K562 (cell line): ENCODE measurements at regions not wholly inside any gene's neighbourhood (a gene's known extent, or its start where the extent isn't known, plus 50 kb on each side); places are given as distances from the start of the nearest gene placed in this dataset.

Experiments
- ATAC-seq: fragments of 200-7000 bp; cut with Tn5 transposase; 3 replicates; pipeline ENCODE4 v1.9.1; 2020; ENCODE audit warnings: moderate library complexity
- BruUV-seq: library from RNA; stranded (reverse); fragments of 400-500 nt; replicated peaks from 2 replicates; lab custom pipeline; 2021; lab: Mats Ljungman, UMichigan
- CTCF ChIA-PET: fragments of 300-600 bp; formaldehyde crosslinking; extraction: SDS; loops from one replicate; lab custom pipeline; 2021; ENCODE audit warnings: low intra/inter-chr PET ratio; lab: Yijun Ruan, JAX
- POLR2A ChIA-PET: fragments of 300-600, 350-650 bp; sonication (Branson Sonifier 250); formaldehyde crosslinking; extraction: SDS; loops from one replicate; lab custom pipeline; 2021; ENCODE audit warnings: antibody characterized with exemption, inconsistent platforms; lab: Yijun Ruan, JAX
- DNase-seq, 4 experiments: peaks; one replicate each; pipeline versions ENCODE4 v3.0.0 to v3.0.0-alpha.2; 2011 to 2018; ENCODE audit warnings: low spot score in 3 of 4, mixed read lengths in 3 of 4; ENCODE audit errors: extremely low read depth in 1 of 4
- FAIRE-seq: peaks from 2 replicates; lab custom pipeline; 2011; peaks lifted over from hg19 to GRCh38; lab: Jason Lieb, UNC
- H2AFZ ChIP-seq: 2 replicates; pipeline ENCODE4 v1.6.0; 2011; ENCODE audit warnings: low read depth, low read length, control low read depth, inconsistent platforms
- H3K27ac ChIP-seq: fragments of 200-600 bp; 3 replicates; pipeline ENCODE4 v1.8.0; 2011; ENCODE audit warnings: low read depth, mild to moderate bottlenecking, control low read depth, inconsistent platforms, low read length, moderate library complexity, mixed read lengths; ENCODE audit errors: extremely low read depth
- H3K27me3 ChIP-seq, 2 experiments: fragments of 300-600 bp in 1 of 2; 2 replicates in 1 of 2; 3 replicates in 1 of 2; pipeline versions ENCODE4 v1.6.0 to v1.8.0; 2011; ENCODE audit warnings: inconsistent platforms in 2 of 2, low read length in 2 of 2, mild to moderate bottlenecking in 1 of 2, mixed read lengths in 1 of 2, moderate library complexity in 1 of 2; ENCODE audit not compliant: control insufficient read depth in 2 of 2, insufficient read depth in 2 of 2
- H3K36me3 ChIP-seq: fragments of 300-600 bp; 3 replicates; pipeline ENCODE4 v1.8.0; 2011; ENCODE audit warnings: mild to moderate bottlenecking, low read length, inconsistent platforms; ENCODE audit not compliant: control insufficient read depth, insufficient read depth
- H3K4me1 ChIP-seq, 2 experiments: fragments of 200-600 bp in 1 of 2; replicated peaks in 1 of 2; 2 replicates in 1 of 2; 3 replicates in 1 of 2; pipeline versions ENCODE4 v1.5.1 to v1.8.0; 2011; ENCODE audit warnings: inconsistent platforms in 2 of 2, low read length in 2 of 2, mild to moderate bottlenecking in 1 of 2, mixed read lengths in 1 of 2, moderate library complexity in 1 of 2; ENCODE audit not compliant: control insufficient read depth in 2 of 2, insufficient read depth in 2 of 2
- H3K4me2 ChIP-seq: 2 replicates; pipeline ENCODE4 v1.6.1; 2011; ENCODE audit warnings: low read length, control low read depth, inconsistent platforms, mixed read lengths; ENCODE audit not compliant: insufficient read depth
- H3K4me3 ChIP-seq: fragments of 200-600 bp; sonication (generic), shearing (Covaris generic); 2 replicates; pipeline ENCODE4 v1.5.1; 2016; ENCODE audit warnings: control low read depth, inconsistent platforms
- H3K79me2 ChIP-seq: fragments of 200-600 bp; 3 replicates; pipeline ENCODE4 v1.8.0; 2011; ENCODE audit warnings: low read length, inconsistent platforms; ENCODE audit not compliant: control insufficient read depth, insufficient read depth
- H3K9ac ChIP-seq, 2 experiments: 2 replicates each; pipeline versions ENCODE4 v1.6.0 to v1.6.1; 2011; ENCODE audit warnings: low read depth in 2 of 2, low read length in 2 of 2, control low read depth in 1 of 2, inconsistent platforms in 1 of 2, mild to moderate bottlenecking in 1 of 2, mixed read lengths in 1 of 2; ENCODE audit not compliant: insufficient read depth in 1 of 2
- H3K9me1 ChIP-seq: one replicate; pipeline ENCODE4 v1.6.0; 2011; ENCODE audit warnings: inconsistent platforms, mild to moderate bottlenecking, low read length, moderate library complexity; ENCODE audit not compliant: control insufficient read depth, insufficient read depth
- H3K9me3 ChIP-seq: replicated peaks from 2 replicates; pipeline ENCODE4 v1.5.1; 2011; ENCODE audit warnings: low read depth, low read length, inconsistent platforms; ENCODE audit not compliant: control insufficient read depth, insufficient read depth
- H4K20me1 ChIP-seq: replicated peaks from 2 replicates; pipeline ENCODE4 v1.6.1; 2011; ENCODE audit warnings: low read length, inconsistent platforms, mixed read lengths; ENCODE audit not compliant: control insufficient read depth, insufficient read depth
- E2F5 ChIP-seq: sonication (generic); formaldehyde crosslinking; IDR thresholded peaks from 2 replicates; pipeline ENCODE4 v1.8.0; 2022; ENCODE audit warnings: mild to moderate bottlenecking, missing genetic modification reagents
- FOXP1 ChIP-seq: sonication (generic); formaldehyde crosslinking; IDR thresholded peaks from 2 replicates; pipeline ENCODE4 v1.8.0; 2022; ENCODE audit warnings: mild to moderate bottlenecking, missing genetic modification reagents
- HINFP ChIP-seq: fragments of 450-650 bp; conservative IDR thresholded peaks from 2 replicates; pipeline ENCODE4 v1.6.1; 2016; ENCODE audit warnings: missing genetic modification characterization, low read depth, mild to moderate bottlenecking, control low read depth, missing compliant biosample characterization
- HNRNPUL1 ChIP-seq: fragments of 200-400 bp; formaldehyde crosslinking; IDR thresholded peaks from 2 replicates; pipeline ENCODE4 v1.6.1; 2017; ENCODE audit warnings: low read length
- IRF1 ChIP-seq: sonication (generic); formaldehyde crosslinking; IDR thresholded peaks from 2 replicates; pipeline ENCODE4 v1.8.0; 2022; ENCODE audit warnings: missing genetic modification reagents, mild to moderate bottlenecking, borderline replicate concordance
- LEF1 ChIP-seq: fragments of 450-650 bp; IDR thresholded peaks from 2 replicates; pipeline ENCODE4 v1.6.1; 2016; ENCODE audit warnings: mild to moderate bottlenecking
- NFXL1 ChIP-seq: fragments of 450-650 bp; formaldehyde crosslinking; IDR thresholded peaks from 2 replicates; pipeline ENCODE4 v1.4.0; 2021; ENCODE audit warnings: mild to moderate bottlenecking
- NRF1 ChIP-seq, 2 experiments: fragments of 450-650 bp; IDR thresholded peaks in 1 of 2; conservative IDR thresholded peaks in 1 of 2; 2 replicates each; pipeline ENCODE4 v1.6.1; 2014; ENCODE audit warnings: mild to moderate bottlenecking in 2 of 2
- PHF21A ChIP-seq: fragments of 450-650 bp; IDR thresholded peaks from 2 replicates; pipeline ENCODE4 v1.6.1; 2017; ENCODE audit warnings: low read depth, borderline replicate concordance
- POLR2AphosphoS2 ChIP-seq: IDR thresholded peaks from 2 replicates; pipeline ENCODE4 v1.6.1; 2012; ENCODE audit warnings: low read length, improper control_type of control experiment
- SIX5 ChIP-seq, 2 experiments: IDR thresholded peaks; 2 replicates each; pipeline ENCODE4 v1.6.1; 2011; ENCODE audit warnings: low read length in 2 of 2, borderline replicate concordance in 1 of 2, low read depth in 1 of 2, mild to moderate bottlenecking in 1 of 2, moderate library complexity in 1 of 2; ENCODE audit not compliant: insufficient read depth in 1 of 2
- SP2 ChIP-seq: IDR thresholded peaks from 2 replicates; pipeline ENCODE4 v1.6.1; 2011; ENCODE audit warnings: mild to moderate bottlenecking, low read depth, low read length, moderate library complexity; ENCODE audit not compliant: poor library complexity, severe bottlenecking; ENCODE audit errors: extremely low read depth
- STAG1 ChIP-seq: sonication (generic); formaldehyde crosslinking; IDR thresholded peaks from 2 replicates; pipeline ENCODE4 v1.5.0; 2020; ENCODE audit warnings: missing genetic modification reagents, borderline replicate concordance
- TFE3 ChIP-seq: fragments of 450-650 bp; formaldehyde crosslinking; IDR thresholded peaks from 2 replicates; pipeline ENCODE4 v1.4.0; 2020; ENCODE audit warnings: mild to moderate bottlenecking, mixed read lengths
- ZNF124 ChIP-seq: sonication (generic); formaldehyde crosslinking; IDR thresholded peaks from 2 replicates; pipeline ENCODE4 v1.8.1; 2022; ENCODE audit warnings: missing genetic modification reagents
- ZNF274 ChIP-seq: IDR thresholded peaks from 2 replicates; pipeline ENCODE4 v1.6.1; 2011; ENCODE audit warnings: low read depth, mild to moderate bottlenecking, low read length, moderate library complexity, borderline replicate concordance
- WGBS: fragments of 100-300 bp; shearing (Covaris generic); methylation state at CpG from one replicate; pipeline ENCODE4 v1.1.6; 2016; ENCODE audit warnings: low coverage, mixed read lengths; ENCODE audit not compliant: insufficient coverage; ENCODE audit errors: missing lambda C conversion rate; 5-methylcytosine and 5-hydroxymethylcytosine counted together
- in situ Hi-C: fragments of 300-500 bp; cut with MboI; formaldehyde crosslinking; loops from 4 replicates; pipeline ENCODE4 v1.15.0; 2018; ENCODE audit warnings: inconsistent platforms, mixed read lengths
- intact Hi-C: fragments of 100-400 bp; cut with micrococcal nuclease; formaldehyde crosslinking; loops from 2 replicates; pipeline ENCODE4 v1.14.2; 2022

- Histone ChIP-seq H3K9ac (no peak overlapping the region), H3K36me3 (no peaks in the 10 kb centered on the region), H3K4me2 (no peak overlapping the region), H3K9me3 (no peaks in the 10 kb centered on the region), H3K27me3 (no peaks in the 10 kb centered on the region), H4K20me1 (no peaks in the 10 kb centered on the region), H3K27ac (no peak overlapping the region), H3K4me1 (no peaks in the 10 kb centered on the region), H3K4me3 (no peak overlapping the region), H3K79me2 (no peaks in the 10 kb centered on the region), H3K9me1 (no peaks in the 10 kb centered on the region), H2AFZ (no peak overlapping the region)
- FAIRE-seq (no peak), ATAC-seq (no peak), DNase-seq (no peak)
- CTCF ChIA-PET, result no interaction called here
- intact Hi-C loops, result no loop called here
- no TSS peak for BruUV-seq
- POLR2A ChIA-PET, result no interaction called here
- in situ Hi-C loops, result no loop called here
- 0% methylated on average over 2 of the region's 2 CpGs for WGBS
- TF ChIP-seq FOXP1 (CRISPR knock-in tag) (no peak), NRF1 (conservative IDR thresholded peaks at IDR 0.05 in 1 of 2, IDR thresholded peaks at IDR 0.05 in 1 of 2) (no peak), POLR2AphosphoS2 (no peak), ZNF124 (no peak), PHF21A (no peak), SP2 (no peak), SIX5 (IDR thresholded peaks at IDR 0.05; ENCODE audit: borderline replicate concordance in 1 of 2, insufficient read depth in 1 of 2, low read depth in 1 of 2, low read length in 2 of 2) (no peak), LEF1 (no peak), E2F5 (CRISPR knock-in tag) (no peak), STAG1 (CRISPR knock-in tag) (no peak), NFXL1 (CRISPR knock-in tag) (no peak), TFE3 (no peak), HNRNPUL1 (no peak), HINFP (no peak), ZNF274 (no peak), IRF1 (CRISPR knock-in tag) (no peak)
These were observed 71.3 kb upstream of the FSHB start for GRCh38 chr11:30159546-30159945.
